ENCODE measurements at regions not wholly inside any gene's neighbourhood (a gene's known extent, or its start where the extent isn't known, plus 50 kb on each side); places are given as distances from the start of the nearest gene placed in this dataset.
"Not testable (repeated sequence)": the region's sequence is repeated elsewhere in the genome, so short reads cannot be mapped to it uniquely, and the experiment has no call there.

DNA sequence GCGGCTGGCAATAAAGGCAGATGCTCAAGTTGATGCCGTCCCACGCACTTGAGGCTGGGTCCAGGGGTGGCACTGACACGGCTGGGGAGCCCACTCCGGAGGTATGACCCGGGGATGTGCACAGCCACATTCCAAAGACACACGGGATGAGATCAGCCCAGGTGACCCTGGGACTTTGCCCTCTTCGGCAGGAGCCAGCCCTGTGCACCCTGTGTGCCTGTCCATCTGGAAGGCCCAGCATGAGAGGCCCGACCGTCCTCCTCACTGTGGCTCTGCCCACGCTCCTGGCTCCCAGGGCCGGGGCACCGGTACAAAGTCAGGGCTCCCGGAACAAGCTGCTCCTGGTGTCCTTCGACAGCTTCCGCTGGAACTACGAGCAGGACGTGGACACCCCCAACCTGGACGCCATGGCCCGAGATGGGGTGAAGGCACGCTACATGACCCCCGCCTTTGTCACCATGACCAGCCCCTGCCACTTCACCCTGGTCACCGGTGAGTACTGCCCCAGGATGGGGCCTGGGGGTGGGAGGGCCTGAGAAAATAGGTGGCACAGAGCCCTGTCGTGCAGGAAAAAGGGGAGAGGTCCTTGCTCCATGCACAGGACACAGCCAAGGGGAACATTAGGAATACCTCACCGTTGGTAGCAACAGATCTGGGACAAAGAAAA lies 309.9 kb downstream of the TP53TG3F start:
- TF ChIP-seq, protein P1, sequence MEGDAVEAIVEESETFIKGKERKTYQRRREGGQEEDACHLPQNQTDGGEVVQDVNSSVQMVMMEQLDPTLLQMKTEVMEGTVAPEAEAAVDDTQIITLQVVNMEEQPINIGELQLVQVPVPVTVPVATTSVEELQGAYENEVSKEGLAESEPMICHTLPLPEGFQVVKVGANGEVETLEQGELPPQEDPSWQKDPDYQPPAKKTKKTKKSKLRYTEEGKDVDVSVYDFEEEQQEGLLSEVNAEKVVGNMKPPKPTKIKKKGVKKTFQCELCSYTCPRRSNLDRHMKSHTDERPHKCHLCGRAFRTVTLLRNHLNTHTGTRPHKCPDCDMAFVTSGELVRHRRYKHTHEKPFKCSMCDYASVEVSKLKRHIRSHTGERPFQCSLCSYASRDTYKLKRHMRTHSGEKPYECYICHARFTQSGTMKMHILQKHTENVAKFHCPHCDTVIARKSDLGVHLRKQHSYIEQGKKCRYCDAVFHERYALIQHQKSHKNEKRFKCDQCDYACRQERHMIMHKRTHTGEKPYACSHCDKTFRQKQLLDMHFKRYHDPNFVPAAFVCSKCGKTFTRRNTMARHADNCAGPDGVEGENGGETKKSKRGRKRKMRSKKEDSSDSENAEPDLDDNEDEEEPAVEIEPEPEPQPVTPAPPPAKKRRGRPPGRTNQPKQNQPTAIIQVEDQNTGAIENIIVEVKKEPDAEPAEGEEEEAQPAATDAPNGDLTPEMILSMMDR (IDR thresholded peaks at IDR 0.05): not testable (repeated sequence)
- TF ChIP-seq EZH2phosphoT487 (IDR thresholded peaks at IDR 0.05; ENCODE audit: borderline replicate concordance, low read depth); MXI1 (IDR thresholded peaks at IDR 0.05; ENCODE audit: low read depth, low read length); YY1 (IDR thresholded peaks at IDR 0.05; ENCODE audit: low read depth); TAF1 (IDR thresholded peaks at IDR 0.05; ENCODE audit: borderline replicate concordance, low read depth, low read length); SIN3A (IDR thresholded peaks at IDR 0.05; ENCODE audit: borderline replicate concordance, low read depth, low read length); EP300 (IDR thresholded peaks at IDR 0.05; ENCODE audit: borderline replicate concordance in 1 of 2, low read depth in 1 of 2, low read length in 1 of 2); FOXJ3 (CRISPR knock-in tag; IDR thresholded peaks at IDR 0.05); CHD2 (IDR thresholded peaks at IDR 0.05; ENCODE audit: low read length, partially characterized antibody); POLR2AphosphoS5 (IDR thresholded peaks at IDR 0.05; ENCODE audit: low read depth, low read length): not testable (repeated sequence)
- TF ChIP-seq, protein P2, sequence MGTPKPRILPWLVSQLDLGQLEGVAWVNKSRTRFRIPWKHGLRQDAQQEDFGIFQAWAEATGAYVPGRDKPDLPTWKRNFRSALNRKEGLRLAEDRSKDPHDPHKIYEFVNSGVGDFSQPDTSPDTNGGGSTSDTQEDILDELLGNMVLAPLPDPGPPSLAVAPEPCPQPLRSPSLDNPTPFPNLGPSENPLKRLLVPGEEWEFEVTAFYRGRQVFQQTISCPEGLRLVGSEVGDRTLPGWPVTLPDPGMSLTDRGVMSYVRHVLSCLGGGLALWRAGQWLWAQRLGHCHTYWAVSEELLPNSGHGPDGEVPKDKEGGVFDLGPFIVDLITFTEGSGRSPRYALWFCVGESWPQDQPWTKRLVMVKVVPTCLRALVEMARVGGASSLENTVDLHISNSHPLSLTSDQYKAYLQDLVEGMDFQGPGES (IDR thresholded peaks at IDR 0.05; ENCODE audit: low read depth, low read length): not testable (repeated sequence)
